HG03159 (cell line): ENCODE measurements at regions not wholly inside any gene's neighbourhood (a gene's known extent, or its start where the extent isn't known, plus 50 kb on each side); places are given as distances from the start of the nearest gene placed in this dataset.
A peak's percentile ranks its signal among the peaks of the same experiment; 100 is the strongest.
"Not testable (repeated sequence)": the region's sequence is repeated elsewhere in the genome, so short reads cannot be mapped to it uniquely, and the experiment has no call there.

Source experiments
- ATAC-seq: cut with Tn5 transposase; IDR thresholded peaks from one replicate; pipeline ENCODE4 v1.9.1; 2021; ENCODE audit warnings: mild to moderate bottlenecking, moderate library complexity; ENCODE audit not compliant: unreplicated experiment

DNA sequence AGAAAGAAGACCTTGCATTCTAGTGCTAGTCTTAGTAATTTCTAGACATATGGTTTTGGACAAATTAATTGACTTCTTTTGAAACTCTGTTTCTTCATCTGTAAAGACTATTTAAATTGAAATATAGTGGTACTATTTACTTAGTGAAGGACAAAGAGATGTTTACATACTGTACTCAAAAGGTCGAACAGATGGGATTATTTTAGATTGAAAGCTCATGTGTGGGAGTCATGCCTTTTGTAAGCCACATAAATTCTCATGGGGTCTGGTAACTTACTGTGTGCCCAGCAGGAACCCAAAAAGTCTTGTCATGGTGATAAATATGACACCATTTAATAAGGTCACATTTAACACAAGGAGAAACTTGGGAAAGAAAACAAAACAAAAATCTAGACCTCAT is 368.2 kb upstream of the CITED2 start:
- no peak for ATAC-seq

DNA sequence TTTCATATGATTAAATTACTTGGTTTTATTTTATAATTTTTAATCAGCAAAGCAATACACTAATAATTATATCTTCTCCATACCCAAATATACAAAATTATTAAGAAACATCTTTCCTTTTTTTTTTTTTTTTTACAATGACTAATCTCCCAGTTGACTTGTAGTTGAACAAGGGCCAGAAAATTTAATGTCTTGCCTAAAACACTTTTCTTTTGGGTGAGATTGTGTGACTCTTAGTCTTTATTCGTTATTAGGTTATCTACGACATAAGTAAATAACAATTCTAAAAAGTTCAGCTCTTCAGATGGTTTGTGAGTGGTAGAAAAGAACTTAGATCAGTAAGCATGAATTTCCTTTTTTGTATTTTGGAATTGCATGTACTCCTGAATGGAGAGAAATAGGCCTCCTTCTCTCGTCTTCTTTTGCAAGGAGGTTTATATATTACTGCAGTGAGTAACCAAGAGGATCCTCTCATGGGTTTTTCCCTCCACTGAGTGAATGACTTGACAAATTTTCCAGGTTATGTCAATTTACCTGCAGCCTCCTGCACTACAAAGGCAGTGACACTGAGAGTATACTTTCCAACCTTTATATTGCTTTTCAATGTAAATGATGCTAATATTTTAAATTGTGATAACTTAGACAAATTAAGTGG is 364.5 kb upstream of the CITED2 start:
- no peak for ATAC-seq

DNA sequence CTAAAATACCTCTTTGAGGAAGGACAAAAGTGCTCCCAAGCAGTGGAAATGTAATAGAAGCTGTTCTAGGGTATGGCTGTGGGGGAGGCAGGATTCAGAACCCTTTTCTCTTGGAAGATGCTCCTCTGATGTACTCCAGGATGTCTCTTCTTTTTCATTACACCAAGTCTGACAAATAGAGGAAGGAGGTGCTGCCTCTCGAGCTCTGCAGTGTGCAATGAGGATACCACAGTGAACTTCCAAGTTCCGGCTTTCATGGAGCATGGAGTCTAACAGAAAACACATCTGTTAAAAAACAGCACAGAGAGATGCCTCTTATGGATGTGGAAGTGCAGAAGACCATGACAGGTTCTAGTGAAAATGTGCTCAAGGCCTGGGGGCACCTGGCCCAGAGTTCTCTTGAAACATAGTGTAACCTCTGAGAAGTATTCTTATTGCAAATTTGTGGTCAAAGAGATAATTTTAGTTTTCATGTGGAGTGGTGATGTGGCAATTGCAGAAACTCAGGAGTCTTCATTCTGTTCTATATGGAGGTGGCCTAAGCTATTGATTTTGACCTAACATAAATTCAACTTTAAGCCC is 362.0 kb upstream of the CITED2 start:
- ATAC-seq = peak; percentile 78

DNA sequence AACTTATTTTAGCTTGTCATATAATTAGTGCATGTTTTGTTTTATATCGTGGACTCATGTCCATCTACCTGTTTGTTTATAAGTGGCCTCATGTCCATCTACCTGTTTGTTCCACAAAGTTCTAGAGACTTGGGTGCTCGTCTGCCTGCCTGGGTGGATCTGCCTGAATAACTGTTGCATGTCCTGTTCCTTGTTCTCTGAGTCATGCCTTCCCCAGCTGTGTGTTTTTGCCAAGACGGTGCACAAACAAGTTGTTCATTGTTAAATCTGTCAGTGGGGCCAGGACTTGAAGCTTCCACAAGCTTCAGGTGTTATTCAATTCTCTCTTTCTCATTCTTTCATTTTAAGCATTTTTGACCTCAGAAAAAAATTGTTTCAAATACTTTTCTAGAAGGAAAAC is 358.0 kb upstream of the CITED2 start:
- ATAC-seq = no peak

DNA sequence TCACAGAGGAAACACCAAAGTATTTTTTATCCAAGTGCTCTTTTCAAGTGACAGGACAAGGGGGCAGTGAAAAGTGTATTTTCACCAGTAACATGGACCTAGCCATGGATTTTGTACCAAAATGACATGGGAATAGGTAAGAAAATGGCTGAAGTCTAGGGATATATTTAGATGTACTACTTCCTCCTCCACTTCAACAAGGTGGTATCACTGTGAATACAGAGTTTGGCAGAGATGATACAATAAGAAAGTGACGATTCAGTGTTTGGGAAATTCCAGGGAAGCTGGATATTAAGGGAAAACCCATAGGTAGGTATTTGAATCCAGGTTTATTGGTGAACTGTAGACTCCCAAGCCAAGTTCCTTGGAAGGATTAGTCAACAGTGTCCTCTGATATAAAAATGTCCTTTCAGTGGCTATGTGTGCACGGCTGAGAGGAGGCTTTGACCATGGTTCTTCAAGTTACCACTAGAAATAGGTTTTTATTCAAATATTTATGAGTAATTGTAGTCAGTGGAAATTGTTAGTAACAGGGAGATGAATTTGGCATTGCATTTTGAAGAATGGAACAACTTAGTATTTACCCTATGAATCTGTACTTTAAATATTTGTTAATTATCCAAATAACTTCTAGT is 356.0 kb upstream of the CITED2 start:
- no peak for ATAC-seq

DNA sequence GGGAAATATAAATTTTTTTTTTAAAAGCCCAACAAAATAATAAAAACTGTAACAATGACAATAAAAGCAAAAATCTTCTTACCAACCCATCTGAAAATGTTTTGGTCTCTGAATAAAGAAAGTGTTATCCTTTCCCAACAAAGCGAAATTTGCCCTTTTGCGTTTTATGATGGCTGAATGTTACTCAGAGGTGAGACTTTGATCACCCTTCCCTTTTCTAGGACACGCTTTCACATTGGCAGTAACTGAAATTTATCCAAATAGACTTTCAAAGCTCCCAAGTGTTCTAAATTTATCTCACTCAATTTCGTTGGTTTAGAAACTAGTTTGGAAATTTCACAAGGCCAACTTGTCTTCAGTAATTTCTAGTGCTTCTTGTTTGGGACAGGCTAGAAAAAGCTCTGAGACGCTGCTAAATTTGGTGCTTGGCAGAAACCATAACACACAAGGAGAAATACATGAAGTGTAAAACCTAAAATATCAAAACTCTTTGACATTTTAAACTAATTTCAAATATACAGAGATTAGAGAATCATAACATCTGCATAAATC is 354.5 kb upstream of the CITED2 start:
- ATAC-seq = no peak

DNA sequence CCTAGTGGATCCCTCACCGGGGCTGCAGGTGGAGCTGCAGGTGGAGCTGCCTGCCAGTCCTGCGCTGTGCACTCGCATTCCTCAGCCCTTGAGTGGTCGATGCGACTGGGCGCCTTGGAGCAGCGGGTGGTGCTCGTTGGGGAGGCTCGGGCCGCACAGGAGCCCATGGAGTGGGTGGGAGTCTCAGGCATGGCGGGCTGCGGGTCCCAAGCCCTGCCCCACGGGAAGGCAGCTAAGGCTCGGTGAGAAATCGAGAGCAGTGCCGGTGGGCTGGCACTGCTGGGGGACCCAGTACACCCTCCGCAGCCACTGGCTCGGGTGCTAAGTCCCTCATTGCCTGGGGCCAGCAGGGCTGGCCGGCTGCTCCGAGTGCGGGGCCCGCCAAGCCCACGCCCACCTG is 351.8 kb upstream of the CITED2 start:
- ATAC-seq = not testable (repeated sequence)

DNA sequence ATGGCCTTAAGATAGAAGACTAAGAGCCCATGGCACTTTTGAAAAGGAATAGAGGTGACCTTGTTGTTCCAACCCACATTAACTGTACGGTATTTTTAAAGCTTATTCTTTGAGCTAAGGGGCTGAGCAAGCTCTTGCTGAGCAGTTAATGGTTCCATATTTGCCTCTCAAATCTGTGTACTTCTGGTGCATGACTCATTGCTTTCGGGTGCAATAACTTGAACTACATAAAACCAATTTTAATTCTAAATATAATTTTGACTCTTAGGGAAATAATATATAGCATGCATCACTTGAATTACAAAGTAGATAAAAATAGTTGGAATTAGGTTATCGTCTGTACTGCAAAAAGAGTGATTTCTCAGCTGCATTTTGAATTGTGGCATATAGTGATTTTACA is 348.1 kb upstream of the CITED2 start:
- ATAC-seq = no peak

DNA sequence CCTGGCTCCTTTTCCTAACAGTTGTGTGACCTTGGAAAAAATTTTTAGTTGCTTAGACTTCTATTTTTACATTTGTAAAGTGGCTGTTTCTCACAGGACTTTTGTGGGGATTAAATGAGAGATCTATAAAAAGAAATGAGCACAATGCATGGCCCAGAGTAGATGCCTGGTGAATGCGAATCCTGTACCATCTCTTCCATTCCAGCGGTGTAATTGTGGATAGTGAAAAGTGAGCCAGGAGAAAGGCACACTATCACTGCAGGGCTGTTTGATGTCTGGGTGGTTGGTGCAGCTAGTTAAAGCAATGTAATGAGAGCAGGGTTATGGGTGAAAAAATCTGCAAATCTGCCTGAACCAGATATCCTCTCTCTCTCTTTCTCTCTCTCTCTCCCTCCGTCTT is 347.5 kb upstream of the CITED2 start:
- no peak for ATAC-seq

DNA sequence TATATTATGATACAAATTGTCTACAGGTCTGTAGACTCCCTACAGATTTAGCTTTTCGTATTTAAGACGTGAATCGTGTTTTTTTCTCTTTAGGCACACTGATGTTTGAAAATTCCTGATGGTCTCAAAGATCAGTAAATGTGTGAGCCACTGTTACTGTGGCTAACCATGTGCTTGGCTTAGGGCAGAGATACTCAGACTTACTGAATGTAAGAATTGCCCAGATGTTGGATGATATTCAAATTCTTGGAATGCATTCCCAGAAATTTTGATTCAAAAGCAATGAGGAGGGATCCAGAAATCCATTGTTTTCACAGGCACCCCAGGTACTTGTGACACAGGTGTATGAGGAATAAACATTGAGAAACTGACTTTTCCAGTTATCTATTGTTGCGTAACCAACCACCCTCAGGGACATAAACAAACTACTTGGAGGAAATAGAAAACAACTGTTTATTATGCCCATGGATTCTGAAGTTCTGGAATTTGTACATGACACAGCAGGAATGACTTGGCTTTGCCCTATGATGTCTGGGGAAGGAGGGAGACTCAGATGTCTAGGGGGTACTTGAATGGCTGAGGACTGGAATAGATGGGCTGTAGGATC is 339.6 kb upstream of the CITED2 start:
- ATAC-seq = no peak

DNA sequence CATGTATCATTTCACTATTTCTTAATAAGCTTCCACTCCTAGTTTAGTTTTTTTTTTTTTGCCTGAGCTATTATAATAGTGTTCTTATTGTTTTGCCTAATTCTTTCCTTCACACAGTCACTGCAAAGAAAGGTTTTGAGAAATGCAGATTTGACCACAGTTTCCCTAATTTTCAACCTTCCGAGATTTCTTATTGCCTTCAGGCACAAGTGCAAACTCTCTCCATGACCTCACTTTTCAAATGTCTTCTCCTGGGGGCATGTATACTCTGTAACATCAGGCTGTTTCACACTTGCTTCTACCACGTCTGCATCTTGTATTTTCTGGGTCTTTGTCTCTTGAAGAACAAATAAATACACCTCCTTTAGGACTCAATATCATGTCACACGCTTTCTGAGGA is 339.0 kb upstream of the CITED2 start:
- no peak for ATAC-seq

DNA sequence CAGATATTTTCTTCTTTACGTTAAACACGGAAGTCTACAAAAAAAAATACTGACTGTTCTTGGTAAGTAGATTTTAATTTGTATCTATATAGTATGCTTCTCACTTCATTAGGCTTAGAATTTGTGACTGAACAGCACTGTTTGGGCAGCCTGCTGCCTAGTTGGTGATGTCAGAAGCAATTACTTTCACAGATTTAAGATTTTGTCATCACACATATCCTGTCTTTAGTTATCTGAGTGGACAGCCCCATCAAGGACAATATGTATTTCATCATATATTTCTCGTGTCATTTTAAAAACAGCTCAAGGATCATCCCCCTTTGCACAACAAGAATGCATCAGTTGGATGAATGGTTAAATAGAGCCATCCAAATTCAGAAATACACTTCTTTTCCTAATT is 338.4 kb upstream of the CITED2 start:
- no peak for ATAC-seq

DNA sequence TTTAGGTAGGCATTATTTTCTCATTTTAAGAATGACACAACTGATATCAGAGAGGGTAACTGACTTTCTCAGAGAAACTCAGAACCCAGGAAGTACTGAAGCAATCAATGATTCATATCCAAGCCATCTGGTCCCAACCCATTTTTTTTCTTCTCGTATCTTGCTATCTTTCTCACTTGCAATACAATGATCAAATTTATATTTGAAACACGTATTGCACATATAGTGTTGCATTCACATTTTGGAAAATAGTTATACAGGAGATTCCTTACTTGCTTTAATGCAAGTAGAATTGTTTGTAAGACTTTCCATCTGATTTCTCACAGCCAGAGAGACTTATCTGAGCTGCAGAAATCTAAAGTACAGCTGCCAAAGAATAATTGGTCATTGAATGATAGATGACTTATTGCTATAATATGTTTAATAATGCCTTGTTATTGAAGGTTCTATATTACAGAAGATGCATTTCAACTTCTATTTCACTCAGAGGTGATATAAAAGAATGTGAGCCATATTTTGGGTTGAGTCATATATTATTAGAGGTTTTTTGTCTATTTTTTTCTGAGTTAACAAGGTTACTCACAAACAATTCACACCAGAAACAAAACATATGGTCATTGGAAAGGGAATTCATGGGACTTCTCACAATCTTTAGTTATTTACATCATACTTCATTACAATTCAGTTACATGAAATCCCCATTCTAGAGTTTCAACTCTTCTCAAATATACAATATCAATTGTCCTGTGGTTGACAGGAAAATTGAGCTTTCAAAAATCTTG is 337.5 kb upstream of the CITED2 start:
- no peak for ATAC-seq

DNA sequence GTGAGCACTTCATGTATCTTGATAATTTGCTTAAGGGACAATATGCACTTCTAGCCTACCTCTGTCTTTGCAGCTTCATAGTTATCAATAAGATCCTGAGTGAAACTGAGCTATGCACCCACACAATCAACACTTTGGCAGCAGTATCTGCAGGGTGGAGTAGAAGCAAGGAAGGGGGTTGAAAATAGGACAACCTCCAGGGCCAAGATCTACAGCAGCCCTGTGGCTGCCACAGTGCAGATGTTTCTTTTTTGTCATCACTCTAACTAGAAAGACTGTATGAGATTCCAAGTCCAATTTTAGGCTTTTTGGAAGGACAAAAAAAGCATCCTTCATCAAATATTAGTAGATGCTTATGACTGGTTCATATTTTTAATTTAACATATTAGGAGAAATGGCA is 336.1 kb upstream of the CITED2 start:
- no peak for ATAC-seq

DNA sequence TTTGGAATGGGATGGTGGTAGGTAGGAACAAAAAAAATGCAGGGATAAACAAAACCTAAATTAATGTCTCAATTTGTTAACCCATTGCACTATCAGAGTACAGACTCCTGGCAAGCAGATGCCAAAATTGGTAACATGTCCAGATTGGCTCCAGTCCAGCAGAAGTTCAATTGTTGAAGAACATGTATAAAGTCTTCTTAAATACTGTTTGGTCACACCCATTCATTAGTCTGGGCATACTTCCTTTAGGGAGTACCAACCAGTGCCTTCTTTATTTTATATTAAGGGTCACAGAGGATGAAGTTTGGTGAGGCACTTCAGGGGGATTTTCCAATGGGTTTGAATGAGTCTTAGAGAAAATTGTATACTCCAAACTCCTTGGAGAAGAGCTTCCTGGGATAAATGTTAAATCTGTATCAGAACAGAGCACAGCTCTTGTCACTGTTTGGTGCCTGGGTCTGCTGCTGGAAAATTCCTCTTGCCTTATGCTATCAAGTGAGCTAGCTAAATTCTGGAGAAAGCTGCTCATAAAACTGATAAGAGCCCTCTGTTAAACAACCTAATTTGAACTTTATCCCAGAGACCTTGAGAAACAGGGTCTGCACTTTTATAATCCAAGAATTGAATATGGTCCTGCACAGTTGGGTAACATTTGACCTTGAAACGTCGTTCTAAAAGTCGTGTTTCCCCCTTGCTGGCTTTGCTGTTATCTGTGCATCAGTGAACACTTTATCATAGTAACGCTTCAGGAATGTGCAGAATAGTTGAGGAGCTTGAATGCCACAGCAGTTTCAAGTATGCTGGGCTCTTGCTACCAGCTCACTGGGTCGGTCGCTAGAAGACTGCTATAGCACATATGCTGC is 334.1 kb upstream of the CITED2 start:
- no peak for ATAC-seq

DNA sequence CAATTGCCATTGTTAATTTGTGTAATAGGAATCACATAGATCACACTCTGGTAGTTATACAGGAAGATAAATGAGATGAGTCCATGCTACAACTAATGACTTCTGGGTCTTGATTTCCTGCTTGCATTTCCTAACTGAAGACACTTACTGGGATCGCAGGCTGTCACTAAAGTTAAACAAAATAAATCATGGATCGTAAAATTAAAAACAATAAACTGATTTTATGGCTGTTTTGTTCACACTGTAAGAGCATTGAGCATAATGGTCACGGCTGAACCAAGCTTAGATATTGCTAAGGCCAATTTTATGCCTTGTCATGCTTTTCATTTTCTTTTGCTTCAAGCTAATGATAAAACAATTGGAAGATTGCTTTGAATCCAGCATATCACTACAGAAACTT is 332.5 kb upstream of the CITED2 start:
- no peak for ATAC-seq

DNA sequence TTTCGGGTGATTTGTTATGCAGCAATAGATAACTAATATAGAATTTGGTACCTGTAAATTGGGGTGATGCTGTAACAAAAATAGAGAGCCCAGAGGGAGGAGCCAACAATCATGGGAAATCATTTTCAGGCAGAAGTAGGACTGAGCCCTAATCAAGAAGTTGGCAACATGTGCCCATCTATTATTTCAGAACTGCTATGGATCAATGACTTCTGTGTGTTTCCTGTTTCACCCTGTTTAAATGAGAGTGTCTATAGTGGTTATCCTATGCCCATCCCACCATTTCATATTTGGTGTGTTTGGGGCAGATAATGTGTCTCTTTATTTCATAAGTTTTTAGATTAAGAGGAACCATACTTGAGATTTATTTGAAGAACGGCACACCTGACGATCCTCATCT is 330.8 kb upstream of the CITED2 start:
- ATAC-seq = no peak

DNA sequence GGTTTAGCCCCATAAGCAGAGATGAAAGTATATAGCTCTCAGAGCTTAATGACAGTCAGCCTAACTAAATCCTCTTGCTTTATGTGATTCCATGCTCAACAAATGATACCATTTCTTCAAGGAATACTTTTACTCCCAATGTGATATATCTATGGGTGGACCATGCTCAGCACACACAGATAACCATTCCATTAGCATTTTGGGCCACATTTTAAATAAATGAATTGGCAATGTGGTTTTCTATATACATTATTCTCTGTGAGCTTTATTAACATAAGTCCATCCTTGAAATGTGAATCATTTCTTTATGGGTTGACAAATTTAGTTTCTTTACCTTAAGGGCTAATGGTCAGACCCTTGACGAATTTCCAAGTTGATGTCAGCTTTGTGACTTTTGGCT is 329.3 kb upstream of the CITED2 start:
- ATAC-seq = no peak

DNA sequence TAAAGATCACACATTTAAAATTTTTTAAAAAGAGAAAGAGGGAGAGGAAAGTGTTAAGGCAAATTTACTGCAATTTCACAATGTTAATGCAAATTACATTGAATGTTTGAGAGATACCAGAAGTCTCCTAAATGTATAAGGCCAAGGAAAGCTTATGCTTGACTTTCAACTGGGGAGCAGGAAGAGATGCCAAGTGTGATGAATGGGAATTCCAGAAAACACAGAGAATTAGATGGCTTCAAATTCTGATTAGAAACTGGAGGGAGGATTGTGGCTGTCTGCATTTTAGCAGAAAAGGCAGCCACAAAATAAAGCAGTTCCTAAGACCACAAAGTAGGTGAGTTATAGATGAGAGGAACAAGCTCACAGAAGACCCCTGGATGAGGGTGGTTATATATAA is 328.3 kb upstream of the CITED2 start:
- ATAC-seq = no peak

DNA sequence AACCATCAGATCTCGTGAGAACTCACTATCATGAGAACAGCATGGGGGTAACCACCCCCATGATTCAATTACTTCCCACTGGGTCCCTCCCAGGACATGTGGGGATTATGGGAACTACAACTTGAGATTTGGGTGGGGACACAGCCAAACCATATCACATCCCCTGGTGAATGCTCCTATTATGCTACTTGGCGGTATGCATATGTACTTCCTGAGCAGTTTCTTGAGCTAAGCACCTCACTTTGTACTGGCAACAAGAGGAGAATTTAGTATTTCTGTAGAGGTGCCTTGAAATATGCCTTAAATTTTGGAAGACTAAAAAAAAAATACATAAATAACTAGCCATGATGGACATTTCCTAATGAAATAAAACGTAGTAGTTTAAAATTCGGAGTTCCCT is 327.2 kb upstream of the CITED2 start:
- ATAC-seq = no peak
